ENCODE measurements at regions not wholly inside any gene's neighbourhood (a gene's known extent, or its start where the extent isn't known, plus 50 kb on each side); places are given as distances from the start of the nearest gene placed in this dataset.

DNA sequence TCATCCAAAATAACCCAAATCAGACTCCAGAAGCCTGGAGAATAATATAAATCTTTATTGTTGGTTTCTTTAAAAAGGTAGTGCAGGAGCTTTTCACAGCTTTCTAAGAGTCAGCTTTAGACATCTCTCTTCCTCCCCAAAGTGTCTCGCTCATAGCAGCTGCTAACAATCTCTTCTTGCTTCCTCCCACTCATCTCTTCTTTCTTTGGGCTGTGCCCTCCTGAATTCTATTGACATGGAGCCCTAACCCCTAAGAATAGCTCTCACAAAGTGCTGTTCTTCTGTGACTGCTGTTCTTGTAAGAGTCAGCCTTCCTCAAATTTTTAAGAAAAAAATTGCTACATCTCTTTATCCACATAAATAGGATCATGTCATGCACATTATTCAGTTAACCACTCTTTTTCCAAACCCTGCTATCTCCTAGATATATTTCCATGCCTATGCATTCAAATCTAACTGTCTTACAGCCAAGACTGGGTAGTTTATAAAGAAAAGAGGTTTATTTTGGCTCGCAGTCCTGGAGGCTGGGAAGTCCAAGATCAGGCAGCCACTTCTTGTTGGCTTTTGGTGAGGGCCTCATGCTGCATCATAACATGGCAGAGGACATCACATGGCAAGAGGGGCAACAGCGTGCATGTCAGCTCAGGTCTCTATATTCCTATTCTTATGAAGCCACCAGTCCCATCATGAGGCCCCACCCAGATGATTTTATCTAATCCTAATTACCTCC, 301.0 kb upstream of the POU3F1 start:
- no peak for TF ChIP-seq CREB1 (CRISPR knock-in tag; IDR thresholded peaks at IDR 0.05; ENCODE audit: low read depth)
- TF ChIP-seq, protein P1, sequence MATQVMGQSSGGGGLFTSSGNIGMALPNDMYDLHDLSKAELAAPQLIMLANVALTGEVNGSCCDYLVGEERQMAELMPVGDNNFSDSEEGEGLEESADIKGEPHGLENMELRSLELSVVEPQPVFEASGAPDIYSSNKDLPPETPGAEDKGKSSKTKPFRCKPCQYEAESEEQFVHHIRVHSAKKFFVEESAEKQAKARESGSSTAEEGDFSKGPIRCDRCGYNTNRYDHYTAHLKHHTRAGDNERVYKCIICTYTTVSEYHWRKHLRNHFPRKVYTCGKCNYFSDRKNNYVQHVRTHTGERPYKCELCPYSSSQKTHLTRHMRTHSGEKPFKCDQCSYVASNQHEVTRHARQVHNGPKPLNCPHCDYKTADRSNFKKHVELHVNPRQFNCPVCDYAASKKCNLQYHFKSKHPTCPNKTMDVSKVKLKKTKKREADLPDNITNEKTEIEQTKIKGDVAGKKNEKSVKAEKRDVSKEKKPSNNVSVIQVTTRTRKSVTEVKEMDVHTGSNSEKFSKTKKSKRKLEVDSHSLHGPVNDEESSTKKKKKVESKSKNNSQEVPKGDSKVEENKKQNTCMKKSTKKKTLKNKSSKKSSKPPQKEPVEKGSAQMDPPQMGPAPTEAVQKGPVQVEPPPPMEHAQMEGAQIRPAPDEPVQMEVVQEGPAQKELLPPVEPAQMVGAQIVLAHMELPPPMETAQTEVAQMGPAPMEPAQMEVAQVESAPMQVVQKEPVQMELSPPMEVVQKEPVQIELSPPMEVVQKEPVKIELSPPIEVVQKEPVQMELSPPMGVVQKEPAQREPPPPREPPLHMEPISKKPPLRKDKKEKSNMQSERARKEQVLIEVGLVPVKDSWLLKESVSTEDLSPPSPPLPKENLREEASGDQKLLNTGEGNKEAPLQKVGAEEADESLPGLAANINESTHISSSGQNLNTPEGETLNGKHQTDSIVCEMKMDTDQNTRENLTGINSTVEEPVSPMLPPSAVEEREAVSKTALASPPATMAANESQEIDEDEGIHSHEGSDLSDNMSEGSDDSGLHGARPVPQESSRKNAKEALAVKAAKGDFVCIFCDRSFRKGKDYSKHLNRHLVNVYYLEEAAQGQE (IDR thresholded peaks at IDR 0.05; ENCODE audit: unreplicated experiment): no peak
- TF ChIP-seq, protein P2, sequence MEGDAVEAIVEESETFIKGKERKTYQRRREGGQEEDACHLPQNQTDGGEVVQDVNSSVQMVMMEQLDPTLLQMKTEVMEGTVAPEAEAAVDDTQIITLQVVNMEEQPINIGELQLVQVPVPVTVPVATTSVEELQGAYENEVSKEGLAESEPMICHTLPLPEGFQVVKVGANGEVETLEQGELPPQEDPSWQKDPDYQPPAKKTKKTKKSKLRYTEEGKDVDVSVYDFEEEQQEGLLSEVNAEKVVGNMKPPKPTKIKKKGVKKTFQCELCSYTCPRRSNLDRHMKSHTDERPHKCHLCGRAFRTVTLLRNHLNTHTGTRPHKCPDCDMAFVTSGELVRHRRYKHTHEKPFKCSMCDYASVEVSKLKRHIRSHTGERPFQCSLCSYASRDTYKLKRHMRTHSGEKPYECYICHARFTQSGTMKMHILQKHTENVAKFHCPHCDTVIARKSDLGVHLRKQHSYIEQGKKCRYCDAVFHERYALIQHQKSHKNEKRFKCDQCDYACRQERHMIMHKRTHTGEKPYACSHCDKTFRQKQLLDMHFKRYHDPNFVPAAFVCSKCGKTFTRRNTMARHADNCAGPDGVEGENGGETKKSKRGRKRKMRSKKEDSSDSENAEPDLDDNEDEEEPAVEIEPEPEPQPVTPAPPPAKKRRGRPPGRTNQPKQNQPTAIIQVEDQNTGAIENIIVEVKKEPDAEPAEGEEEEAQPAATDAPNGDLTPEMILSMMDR (conservative IDR thresholded peaks at IDR 0.05; ENCODE audit: low read depth in 2 of 2): no peak

All from GM23338 (cell line).